ENCODE measurements at regions not wholly inside any gene's neighbourhood (a gene's known extent, or its start where the extent isn't known, plus 50 kb on each side); places are given as distances from the start of the nearest gene placed in this dataset.

GRCh38 chr17:15076991-15077663 is 188.0 kb downstream of the PMP22 start:
- DNase-seq (ENCODE audit: missing footprints) = no peak
- ATAC-seq = peak; percentile 70
- intact Hi-C loops (cut with DNase I) = loop anchor here (5.0 kb wide), 1 partner anchor 80 kb away; no protein-coding TSS in a partner anchor

GRCh38 chr17:15051933-15052332 is 213.2 kb downstream of the PMP22 start:
- no peak for DNase-seq (ENCODE audit: missing footprints)
- no peak for ATAC-seq
- intact Hi-C loops (cut with DNase I) = no loop called here

- DNase-seq (ENCODE audit: missing footprints) (no peak), ATAC-seq (no peak)
- intact Hi-C loops (cut with DNase I) = no loop called here
Observed at GRCh38 chr17:15049795-15050160, 215.3 kb downstream of the PMP22 start.

DNA sequence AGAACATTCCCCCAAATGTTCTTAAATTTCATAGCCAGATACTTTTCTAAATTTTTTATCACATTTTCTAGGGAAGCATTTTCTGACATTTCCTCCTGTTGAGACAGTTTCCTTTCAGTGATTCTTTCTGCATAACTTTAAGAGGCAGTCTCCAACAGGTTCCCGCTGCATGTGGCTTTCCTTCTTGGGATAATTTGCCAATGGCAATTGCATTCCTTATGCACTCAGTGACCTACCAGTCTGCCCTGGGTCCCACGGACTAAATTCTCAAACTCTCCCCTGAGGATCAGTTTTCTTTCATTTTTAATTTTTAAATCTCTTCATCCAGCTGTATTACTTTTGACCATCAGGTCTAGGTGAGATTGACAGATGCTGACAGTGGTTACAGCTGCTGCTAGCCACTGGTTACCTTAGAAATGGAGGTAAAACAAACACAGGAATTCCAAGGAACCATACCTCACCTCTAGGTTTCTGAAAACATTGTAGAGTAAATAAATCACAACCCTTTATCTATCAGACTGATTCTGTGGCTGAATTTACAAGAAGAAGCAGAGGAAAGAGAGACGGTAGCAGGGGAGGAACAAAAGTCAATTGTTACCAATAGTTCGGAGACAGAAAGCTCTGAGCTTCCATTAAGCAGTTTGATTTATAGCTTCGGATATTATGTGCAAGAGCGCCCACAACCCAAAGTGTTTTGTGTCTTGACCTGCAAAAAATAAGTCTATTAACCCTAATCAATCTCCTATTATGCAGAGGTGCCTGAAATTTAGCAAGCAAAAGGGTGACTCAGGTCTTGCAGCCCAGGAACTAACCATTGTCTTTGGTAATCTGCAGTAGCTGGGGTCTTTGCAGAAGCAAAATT is 216.0 kb downstream of the PMP22 start:
- intact Hi-C loops (cut with DNase I) = no loop called here
- DNase-seq (ENCODE audit: missing footprints) (no peak), ATAC-seq (no peak)

DNA sequence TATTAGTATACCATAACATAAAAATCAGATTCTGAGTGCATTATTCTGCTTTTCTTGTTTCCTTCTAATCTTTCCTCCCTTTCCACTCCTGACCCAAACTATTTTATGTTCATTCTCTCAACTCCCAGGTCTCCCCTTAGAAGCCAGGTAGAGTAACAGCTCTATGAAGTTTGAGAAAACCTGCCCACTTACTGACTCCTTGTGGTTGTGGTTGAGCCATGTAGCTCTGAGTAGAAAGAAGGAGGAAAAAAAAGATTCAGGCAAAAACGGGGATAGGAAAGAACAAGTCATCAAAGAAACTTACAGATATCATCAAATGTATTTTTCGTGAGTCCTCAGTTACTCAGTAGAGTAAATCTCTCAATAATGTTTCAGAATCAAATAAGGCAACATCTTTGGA is 216.7 kb downstream of the PMP22 start:
- no peak for DNase-seq (ENCODE audit: missing footprints)
- no peak for ATAC-seq
- intact Hi-C loops (cut with DNase I) = no loop called here

- no peak for ATAC-seq
- no peak for DNase-seq (ENCODE audit: missing footprints)
- intact Hi-C loops (cut with DNase I) = no loop called here
Observed at GRCh38 chr17:15042311-15042710, 222.8 kb downstream of the PMP22 start.

DNA sequence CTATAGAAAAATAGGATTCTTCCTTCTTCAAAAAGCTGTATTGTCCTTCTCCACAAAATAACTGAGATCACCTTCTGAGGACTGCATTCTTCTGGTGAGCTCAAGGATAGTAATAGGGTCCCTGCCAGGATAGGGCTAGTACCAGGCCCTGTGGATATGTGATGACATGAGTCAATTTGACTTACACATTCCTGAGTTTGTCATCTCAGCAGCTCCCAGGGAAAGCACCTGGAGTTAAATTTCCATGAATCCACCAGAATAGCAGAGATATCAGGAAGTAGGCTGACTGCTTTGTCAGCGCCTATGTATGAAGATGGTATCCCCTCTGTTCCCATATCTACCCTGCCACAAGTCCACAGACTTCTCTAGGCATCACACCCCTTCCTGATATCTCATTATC is 225.8 kb downstream of the PMP22 start:
- no peak for DNase-seq (ENCODE audit: missing footprints)
- intact Hi-C loops (cut with DNase I) = no loop called here
- ATAC-seq = no peak

GRCh38 chr17:15038656-15039055 is 226.5 kb downstream of the PMP22 start:
- DNase-seq (ENCODE audit: missing footprints) (no peak), ATAC-seq (no peak)
- intact Hi-C loops (cut with DNase I) = no loop called here

GRCh38 chr17:15036238-15036637 is 228.9 kb downstream of the PMP22 start:
- DNase-seq (ENCODE audit: missing footprints) (no peak), ATAC-seq (no peak)
- intact Hi-C loops (cut with DNase I) = no loop called here

GRCh38 chr17:15031975-15032374 is 233.2 kb downstream of the PMP22 start:
- intact Hi-C loops (cut with DNase I) = no loop called here
- ATAC-seq = no peak
- no peak for DNase-seq (ENCODE audit: missing footprints)

GRCh38 chr17:15029469-15029868 is 235.7 kb downstream of the PMP22 start:
- intact Hi-C loops (cut with DNase I) = no loop called here
- ATAC-seq (no peak), DNase-seq (ENCODE audit: missing footprints) (no peak)

DNA sequence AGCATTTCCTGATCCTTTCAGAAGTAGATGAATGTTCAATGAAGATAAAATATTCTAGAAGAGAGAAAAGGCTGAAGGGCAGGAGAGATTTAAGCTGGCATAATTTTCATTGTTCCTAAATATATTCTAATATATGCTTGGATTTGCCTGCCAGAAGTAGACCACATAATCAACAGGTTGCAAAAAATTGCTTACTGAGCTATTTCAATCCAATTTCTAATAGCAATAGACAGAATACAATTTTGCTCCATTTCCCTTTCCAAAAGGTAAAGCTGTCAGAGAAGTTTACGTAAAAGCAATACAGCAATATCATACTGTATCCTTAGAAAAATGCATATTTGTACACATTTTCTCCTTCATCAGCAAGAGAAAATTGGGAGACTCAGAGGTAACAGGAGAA is 237.3 kb downstream of the PMP22 start:
- ATAC-seq (no peak), DNase-seq (ENCODE audit: missing footprints) (no peak)
- intact Hi-C loops (cut with DNase I) = no loop called here

DNA sequence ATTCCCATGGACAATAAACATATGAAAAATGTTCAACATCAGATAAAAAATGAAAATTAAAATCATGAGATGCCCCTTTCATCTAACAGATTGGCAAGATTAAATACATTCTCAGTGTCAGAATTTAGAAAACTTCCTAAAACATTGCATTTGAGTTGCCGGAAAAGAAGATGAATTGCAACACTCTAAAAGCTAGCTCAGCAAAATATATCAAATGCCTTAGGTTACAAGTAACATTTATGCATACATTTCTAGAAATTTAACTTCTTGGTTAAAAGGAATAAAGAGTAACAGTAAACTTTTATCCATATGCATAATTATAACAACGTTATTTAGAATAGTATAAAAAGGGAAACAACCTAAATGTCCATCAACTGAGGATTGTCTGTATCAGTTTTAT is 239.0 kb downstream of the PMP22 start:
- no peak for DNase-seq (ENCODE audit: missing footprints)
- intact Hi-C loops (cut with DNase I) = no loop called here

GRCh38 chr17:15023589-15024336 is 241.4 kb downstream of the PMP22 start:
- intact Hi-C loops (cut with DNase I) = no loop called here
- ATAC-seq = no peak

More for the DNA sequence above, 239.0 kb downstream of the PMP22 start:
- no peak for ATAC-seq

GRCh38 chr17:15019158-15019557 is 246.0 kb downstream of the PMP22 start:
- DNase-seq (ENCODE audit: missing footprints) (no peak), ATAC-seq (no peak)
- intact Hi-C loops (cut with DNase I) = no loop called here

More at GRCh38 chr17:15023589-15024336, 241.4 kb downstream of the PMP22 start:
- DNase-seq (ENCODE audit: missing footprints) = no peak

DNA sequence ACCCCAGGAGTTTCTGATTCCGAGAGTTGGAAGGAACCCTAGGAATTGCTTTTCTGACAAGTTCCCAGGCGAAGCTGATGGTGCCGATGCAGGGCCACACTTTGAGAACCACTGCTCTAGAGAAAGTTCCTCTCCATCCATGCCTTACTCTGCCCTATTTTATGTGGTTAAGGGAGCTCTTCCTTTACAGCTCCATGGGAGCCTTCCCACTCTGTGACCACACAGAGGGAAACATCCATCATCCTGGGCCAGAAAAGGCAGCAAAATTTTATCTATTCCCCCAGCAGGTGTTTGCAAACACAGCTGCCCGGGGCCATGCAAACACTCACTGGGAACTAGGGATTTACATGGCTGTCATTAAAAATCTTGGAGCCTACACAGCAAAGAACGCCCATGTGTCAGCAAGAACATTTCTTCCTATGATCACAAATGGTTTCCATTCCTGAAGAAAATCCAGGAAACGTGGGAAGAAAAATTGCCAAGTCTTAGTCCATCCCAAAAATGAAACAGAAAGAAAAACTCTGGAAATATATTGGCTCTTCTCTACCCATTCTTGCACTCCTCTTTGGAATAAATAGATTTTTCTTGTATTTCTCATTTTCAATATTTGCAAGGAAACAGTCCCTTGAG is 252.7 kb downstream of the PMP22 start:
- intact Hi-C loops (cut with DNase I) = no loop called here
- ATAC-seq (no peak), DNase-seq (ENCODE audit: missing footprints) (no peak)

DNA sequence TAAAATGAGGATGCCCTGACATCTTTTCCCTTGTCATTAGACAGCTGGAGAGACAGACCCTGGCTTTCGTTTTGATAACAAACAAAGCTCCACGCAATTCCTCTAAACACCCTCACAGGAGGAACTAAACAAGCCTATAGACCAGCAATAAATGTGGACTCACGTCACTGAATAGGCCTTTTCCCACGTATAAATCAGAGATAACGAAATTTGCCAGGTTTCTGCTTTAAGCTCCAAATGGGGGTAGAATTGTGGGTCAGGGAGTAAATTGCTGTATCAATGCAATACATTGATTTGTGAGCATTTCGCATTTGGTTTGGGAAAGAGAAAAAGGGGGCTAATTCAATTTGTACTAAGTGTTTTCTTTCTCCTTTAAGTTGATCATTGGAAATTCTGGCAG is 256.0 kb downstream of the PMP22 start:
- ATAC-seq = no peak
- intact Hi-C loops (cut with DNase I) = no loop called here
- no peak for DNase-seq (ENCODE audit: missing footprints)

GRCh38 chr17:15007147-15007553 is 258.0 kb downstream of the PMP22 start:
- intact Hi-C loops (cut with DNase I) = no loop called here
- DNase-seq (ENCODE audit: missing footprints) = peak; percentile 68
- no peak for ATAC-seq

DNA sequence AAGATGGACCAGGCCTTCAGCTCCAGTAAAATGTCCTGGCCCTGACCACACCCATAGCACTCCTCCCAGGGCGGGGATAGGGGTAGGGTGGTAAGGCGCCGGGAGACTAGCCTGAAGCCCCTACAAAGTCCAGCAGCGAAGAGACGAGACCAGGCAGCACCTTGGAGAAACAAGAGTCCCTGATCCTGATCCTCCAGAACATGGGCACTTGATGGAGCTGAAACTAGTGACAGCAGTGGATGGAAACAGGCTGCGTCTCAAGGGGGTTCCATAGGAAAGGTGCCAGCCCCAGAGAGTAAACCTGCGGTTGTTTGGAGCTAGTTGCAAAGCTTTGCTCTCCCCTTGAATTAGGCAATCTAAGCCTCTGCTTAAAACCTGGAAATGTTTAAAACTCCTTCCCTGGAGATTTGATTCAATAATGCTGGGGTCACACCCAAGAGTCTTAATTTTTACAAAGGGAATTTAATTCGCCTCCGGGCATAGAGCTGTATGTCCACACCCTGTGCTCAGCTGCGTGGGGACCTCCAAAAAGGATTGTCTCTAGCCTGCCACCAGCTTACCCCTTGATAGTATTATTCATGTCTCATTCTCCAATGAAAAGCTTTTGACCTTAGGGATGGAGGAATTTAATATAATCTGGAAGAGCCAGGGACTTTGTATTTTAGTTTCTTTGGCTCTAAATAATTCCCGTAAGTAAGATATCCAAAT is 258.6 kb downstream of the PMP22 start:
- ATAC-seq (no peak), DNase-seq (ENCODE audit: missing footprints) (no peak)
- intact Hi-C loops (cut with DNase I) = no loop called here

All from Right ventricle myocardium inferior (tissue), 1 donor.